ENCODE measurements at regions not wholly inside any gene's neighbourhood (a gene's known extent, or its start where the extent isn't known, plus 50 kb on each side); places are given as distances from the start of the nearest gene placed in this dataset.

DNA sequence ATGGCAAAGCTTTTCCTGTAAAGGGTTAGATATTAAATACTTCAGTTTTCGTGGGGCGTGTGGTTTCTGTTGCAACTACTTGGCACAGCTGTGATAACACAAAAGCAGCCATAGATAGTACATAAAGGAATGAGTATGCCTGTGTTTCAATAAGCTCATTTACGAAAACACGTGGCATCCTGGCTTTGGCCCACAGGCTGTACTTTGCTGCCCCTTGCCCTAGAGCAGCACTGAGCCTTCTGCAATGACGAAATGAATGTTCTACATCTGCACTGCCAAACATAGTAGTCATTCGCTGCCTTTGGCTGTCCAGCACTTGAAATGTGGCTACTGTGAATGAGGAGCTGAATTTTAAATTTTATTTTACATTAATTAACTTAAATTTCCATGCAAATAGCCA lies 376.2 kb upstream of the TPK1 start:
- no peak for DNase-seq (ENCODE audit: insufficient read length)
- FAIRE-seq: no peak

DNA sequence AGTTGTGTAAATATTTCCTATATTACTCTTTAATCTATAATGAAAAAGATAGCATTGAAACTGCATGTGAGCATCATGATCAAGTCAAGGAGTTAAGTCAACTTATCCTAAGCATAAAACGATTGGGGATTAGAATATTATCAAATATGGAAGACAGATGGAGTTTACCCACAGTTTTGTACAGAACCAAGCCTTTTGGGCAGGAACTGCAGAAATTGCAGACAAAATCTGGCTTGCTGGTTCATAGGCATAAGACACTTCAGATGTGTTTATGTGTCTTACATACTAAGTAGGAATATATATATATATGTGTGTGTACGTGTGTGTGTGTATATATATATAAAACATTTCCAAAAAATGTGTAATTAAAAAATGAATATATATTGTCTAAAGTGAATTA lies 375.4 kb upstream of the TPK1 start:
- DNase-seq (ENCODE audit: insufficient read length) (no peak), FAIRE-seq (no peak)
- TF ChIP-seq POLR2AphosphoS5 (IDR thresholded peaks at IDR 0.05; ENCODE audit: low read depth, low read length): no peak
- no peak for TF ChIP-seq TAF1 (IDR thresholded peaks at IDR 0.05; ENCODE audit: borderline replicate concordance, low read depth, low read length)
- no peak for TF ChIP-seq POLR2A (IDR thresholded peaks at IDR 0.05; ENCODE audit: low read depth, low read length)

More for the DNA sequence above, 376.2 kb upstream of the TPK1 start:
- TF ChIP-seq POLR2A (IDR thresholded peaks at IDR 0.05; ENCODE audit: low read depth, low read length): no peak
- TF ChIP-seq TAF1 (IDR thresholded peaks at IDR 0.05; ENCODE audit: borderline replicate concordance, low read depth, low read length): no peak
- no peak for TF ChIP-seq POLR2AphosphoS5 (IDR thresholded peaks at IDR 0.05; ENCODE audit: low read depth, low read length)

- FAIRE-seq: no peak
Measured at GRCh38 chr7:145193951-145194350, 358.1 kb upstream of the TPK1 start.

DNA sequence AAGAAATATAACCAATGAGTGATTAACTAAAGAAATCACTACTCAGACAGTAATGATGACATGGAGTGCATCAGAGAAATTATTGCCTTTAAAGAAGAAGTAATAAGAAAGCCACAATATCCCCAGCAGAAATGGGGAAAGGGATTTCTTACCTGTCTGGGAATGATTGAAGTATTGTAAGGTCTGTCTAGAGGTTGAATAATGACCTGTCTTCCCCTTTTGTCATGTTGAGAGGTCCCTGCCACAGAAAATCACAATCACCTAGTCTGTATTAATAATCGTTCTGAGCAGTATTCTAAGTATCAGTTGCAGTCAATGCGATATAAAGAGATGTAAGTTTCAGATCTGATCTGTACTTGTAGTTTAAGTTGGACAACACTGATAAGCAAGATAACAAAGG lies 349.1 kb upstream of the TPK1 start:
- no peak for FAIRE-seq

More at GRCh38 chr7:145193951-145194350, 358.1 kb upstream of the TPK1 start:
- no peak for DNase-seq (ENCODE audit: insufficient read length)
- no peak for TF ChIP-seq POLR2A (IDR thresholded peaks at IDR 0.05; ENCODE audit: low read depth, low read length)
- TF ChIP-seq POLR2AphosphoS5 (IDR thresholded peaks at IDR 0.05; ENCODE audit: low read depth, low read length): no peak
- no peak for TF ChIP-seq TAF1 (IDR thresholded peaks at IDR 0.05; ENCODE audit: borderline replicate concordance, low read depth, low read length)

DNA sequence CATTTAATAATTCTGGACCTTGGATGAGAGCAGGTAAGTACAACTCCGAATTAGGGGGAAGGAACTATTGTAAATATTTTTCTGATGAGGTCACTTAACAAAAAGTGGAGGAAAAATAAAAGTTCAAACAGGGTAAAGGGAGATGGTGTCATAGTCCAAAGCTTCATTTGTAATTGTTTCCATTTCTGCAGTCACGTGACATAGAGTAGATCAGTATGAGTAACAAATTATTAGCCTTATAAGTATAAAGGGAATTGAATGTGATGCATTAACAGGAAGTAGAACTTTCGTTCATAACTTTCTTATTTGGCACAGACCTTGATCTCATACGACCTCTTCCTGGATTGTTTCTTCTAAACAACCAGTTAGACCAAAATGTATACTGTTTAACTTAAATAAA lies 347.2 kb upstream of the TPK1 start:
- no peak for FAIRE-seq
- TF ChIP-seq TAF1 (IDR thresholded peaks at IDR 0.05; ENCODE audit: borderline replicate concordance, low read depth, low read length) (no peak), POLR2AphosphoS5 (IDR thresholded peaks at IDR 0.05; ENCODE audit: low read depth, low read length) (no peak), POLR2A (IDR thresholded peaks at IDR 0.05; ENCODE audit: low read depth, low read length) (no peak)
- DNase-seq (ENCODE audit: insufficient read length): no peak

More for the DNA sequence above, 349.1 kb upstream of the TPK1 start:
- TF ChIP-seq TAF1 (IDR thresholded peaks at IDR 0.05; ENCODE audit: borderline replicate concordance, low read depth, low read length): no peak
- no peak for TF ChIP-seq POLR2A (IDR thresholded peaks at IDR 0.05; ENCODE audit: low read depth, low read length)
- no peak for TF ChIP-seq POLR2AphosphoS5 (IDR thresholded peaks at IDR 0.05; ENCODE audit: low read depth, low read length)
- DNase-seq (ENCODE audit: insufficient read length): no peak

DNA sequence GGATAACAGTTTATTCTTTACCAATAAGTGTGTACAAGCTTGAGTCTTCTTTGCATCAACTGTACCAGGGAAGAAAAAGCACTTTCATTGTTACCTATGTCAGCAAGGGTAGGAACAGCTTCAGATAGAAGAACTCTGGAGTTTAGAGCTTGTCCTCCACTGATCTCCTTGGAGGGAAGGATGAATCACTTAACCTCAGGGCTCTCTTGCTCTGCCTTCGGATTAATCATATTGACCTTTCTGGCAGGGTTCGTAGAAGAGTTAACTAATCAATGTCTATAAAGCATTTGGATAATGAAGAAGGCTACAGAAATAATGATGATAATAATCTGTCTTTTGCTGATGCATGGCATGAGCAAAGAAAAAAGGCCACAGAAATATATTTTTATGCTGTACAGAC lies 339.5 kb upstream of the TPK1 start:
- TF ChIP-seq TAF1 (IDR thresholded peaks at IDR 0.05; ENCODE audit: borderline replicate concordance, low read depth, low read length) (no peak), POLR2A (IDR thresholded peaks at IDR 0.05; ENCODE audit: low read depth, low read length) (no peak), POLR2AphosphoS5 (IDR thresholded peaks at IDR 0.05; ENCODE audit: low read depth, low read length) (no peak)
- DNase-seq (ENCODE audit: insufficient read length) (no peak), FAIRE-seq (no peak)

- no peak for FAIRE-seq
- no peak for DNase-seq (ENCODE audit: insufficient read length)
- TF ChIP-seq POLR2A (IDR thresholded peaks at IDR 0.05; ENCODE audit: low read depth, low read length) (no peak), TAF1 (IDR thresholded peaks at IDR 0.05; ENCODE audit: borderline replicate concordance, low read depth, low read length) (no peak), POLR2AphosphoS5 (IDR thresholded peaks at IDR 0.05; ENCODE audit: low read depth, low read length) (no peak)
Measured at GRCh38 chr7:145169908-145170307, 334.1 kb upstream of the TPK1 start.

- TF ChIP-seq TAF1 (IDR thresholded peaks at IDR 0.05; ENCODE audit: borderline replicate concordance, low read depth, low read length) (no peak), POLR2AphosphoS5 (IDR thresholded peaks at IDR 0.05; ENCODE audit: low read depth, low read length) (no peak), POLR2A (IDR thresholded peaks at IDR 0.05; ENCODE audit: low read depth, low read length) (no peak)
- DNase-seq (ENCODE audit: insufficient read length): no peak
- no peak for FAIRE-seq
Measured at GRCh38 chr7:145168879-145169278, 333.0 kb upstream of the TPK1 start.

DNA sequence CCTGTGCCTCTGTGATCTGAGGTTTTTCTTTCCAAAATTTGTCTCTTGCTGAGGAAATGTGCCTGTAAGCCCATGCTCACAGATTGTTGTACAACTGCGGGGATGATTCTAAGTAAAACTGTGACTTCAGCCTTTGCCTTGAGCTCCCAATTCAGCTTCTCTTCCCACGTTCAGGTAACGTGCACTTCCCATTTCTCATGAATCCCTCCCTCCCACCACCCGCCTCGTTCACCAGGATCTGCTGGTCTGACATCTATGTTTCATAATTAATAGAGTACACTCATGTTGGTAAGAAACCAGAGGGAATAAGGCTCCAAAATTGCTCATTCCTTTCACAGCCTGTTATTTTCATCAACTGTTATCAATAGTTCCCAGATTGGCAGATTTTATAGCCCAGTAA lies 332.6 kb upstream of the TPK1 start:
- TF ChIP-seq POLR2AphosphoS5 (IDR thresholded peaks at IDR 0.05; ENCODE audit: low read depth, low read length): no peak
- TF ChIP-seq TAF1 (IDR thresholded peaks at IDR 0.05; ENCODE audit: borderline replicate concordance, low read depth, low read length): no peak
- TF ChIP-seq POLR2A (IDR thresholded peaks at IDR 0.05; ENCODE audit: low read depth, low read length): no peak
- FAIRE-seq: no peak
- no peak for DNase-seq (ENCODE audit: insufficient read length)

DNA sequence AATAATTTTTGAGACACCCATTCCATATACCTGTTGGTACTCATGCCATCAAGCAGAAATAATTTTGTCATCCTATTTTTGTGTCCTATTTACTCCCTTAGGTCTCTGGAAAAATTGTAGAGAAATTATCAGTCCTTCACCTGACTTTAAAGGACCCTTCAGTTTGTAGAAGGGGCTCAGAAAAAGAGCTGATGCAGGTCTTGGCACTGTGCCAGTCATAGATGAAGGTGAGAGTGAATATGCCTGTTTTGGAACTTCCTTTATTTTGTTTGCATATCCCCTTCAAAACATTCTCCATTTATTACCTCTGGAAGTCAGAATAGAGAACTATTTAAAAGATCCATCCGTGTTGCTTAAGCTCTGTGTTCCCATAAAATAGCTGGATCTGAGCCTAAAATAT lies 321.0 kb upstream of the TPK1 start:
- FAIRE-seq (no peak), DNase-seq (ENCODE audit: insufficient read length) (no peak)
- no peak for TF ChIP-seq POLR2AphosphoS5 (IDR thresholded peaks at IDR 0.05; ENCODE audit: low read depth, low read length)
- no peak for TF ChIP-seq POLR2A (IDR thresholded peaks at IDR 0.05; ENCODE audit: low read depth, low read length)
- no peak for TF ChIP-seq TAF1 (IDR thresholded peaks at IDR 0.05; ENCODE audit: borderline replicate concordance, low read depth, low read length)

- TF ChIP-seq TAF1 (IDR thresholded peaks at IDR 0.05; ENCODE audit: borderline replicate concordance, low read depth, low read length) (no peak), POLR2AphosphoS5 (IDR thresholded peaks at IDR 0.05; ENCODE audit: low read depth, low read length) (no peak), POLR2A (IDR thresholded peaks at IDR 0.05; ENCODE audit: low read depth, low read length) (no peak)
Measured at GRCh38 chr7:145152589-145152988, 316.7 kb upstream of the TPK1 start.

GRCh38 chr7:145151676-145152075 lies 315.8 kb upstream of the TPK1 start:
- FAIRE-seq (no peak), DNase-seq (ENCODE audit: insufficient read length) (no peak)
- no peak for TF ChIP-seq POLR2AphosphoS5 (IDR thresholded peaks at IDR 0.05; ENCODE audit: low read depth, low read length)
- TF ChIP-seq TAF1 (IDR thresholded peaks at IDR 0.05; ENCODE audit: borderline replicate concordance, low read depth, low read length): no peak
- TF ChIP-seq POLR2A (IDR thresholded peaks at IDR 0.05; ENCODE audit: low read depth, low read length): no peak

More at GRCh38 chr7:145152589-145152988, 316.7 kb upstream of the TPK1 start:
- FAIRE-seq (no peak), DNase-seq (ENCODE audit: insufficient read length) (no peak)

DNA sequence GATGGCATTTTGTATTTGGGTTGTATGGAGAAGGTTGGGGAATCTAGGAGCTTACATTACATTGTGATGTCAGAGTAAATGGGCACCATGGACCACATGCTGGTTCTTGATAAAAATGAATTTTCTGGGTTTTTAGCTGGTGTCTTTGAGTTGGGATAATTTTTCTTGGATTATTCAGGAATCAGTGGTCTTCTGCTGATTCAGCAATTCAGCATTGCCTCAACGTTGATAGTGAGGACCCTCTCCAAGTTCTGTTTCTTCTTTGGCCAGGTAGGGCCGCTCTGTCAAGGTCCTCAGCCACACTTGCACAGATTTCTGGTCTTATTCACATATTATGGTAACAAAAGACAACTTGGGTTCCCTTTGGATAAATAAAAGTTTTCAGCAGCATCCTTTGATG lies 312.0 kb upstream of the TPK1 start:
- no peak for TF ChIP-seq POLR2A (IDR thresholded peaks at IDR 0.05; ENCODE audit: low read depth, low read length)
- no peak for TF ChIP-seq TAF1 (IDR thresholded peaks at IDR 0.05; ENCODE audit: borderline replicate concordance, low read depth, low read length)
- no peak for TF ChIP-seq POLR2AphosphoS5 (IDR thresholded peaks at IDR 0.05; ENCODE audit: low read depth, low read length)
- no peak for DNase-seq (ENCODE audit: insufficient read length)
- no peak for FAIRE-seq
